NCI-H2227 treated with DMSO at 0.1 percent for 48 hours (cell line): ENCODE measurements at regions not wholly inside any gene's neighbourhood (a gene's known extent, or its start where the extent isn't known, plus 50 kb on each side); places are given as distances from the start of the nearest gene placed in this dataset.
"Not testable (repeated sequence)": the region's sequence is repeated elsewhere in the genome, so short reads cannot be mapped to it uniquely, and the experiment has no call there.

Experiments used
- DNase-seq: peaks from one replicate; lab custom pipeline; 2025; lab: John Stamatoyannopoulos, UW

DNA sequence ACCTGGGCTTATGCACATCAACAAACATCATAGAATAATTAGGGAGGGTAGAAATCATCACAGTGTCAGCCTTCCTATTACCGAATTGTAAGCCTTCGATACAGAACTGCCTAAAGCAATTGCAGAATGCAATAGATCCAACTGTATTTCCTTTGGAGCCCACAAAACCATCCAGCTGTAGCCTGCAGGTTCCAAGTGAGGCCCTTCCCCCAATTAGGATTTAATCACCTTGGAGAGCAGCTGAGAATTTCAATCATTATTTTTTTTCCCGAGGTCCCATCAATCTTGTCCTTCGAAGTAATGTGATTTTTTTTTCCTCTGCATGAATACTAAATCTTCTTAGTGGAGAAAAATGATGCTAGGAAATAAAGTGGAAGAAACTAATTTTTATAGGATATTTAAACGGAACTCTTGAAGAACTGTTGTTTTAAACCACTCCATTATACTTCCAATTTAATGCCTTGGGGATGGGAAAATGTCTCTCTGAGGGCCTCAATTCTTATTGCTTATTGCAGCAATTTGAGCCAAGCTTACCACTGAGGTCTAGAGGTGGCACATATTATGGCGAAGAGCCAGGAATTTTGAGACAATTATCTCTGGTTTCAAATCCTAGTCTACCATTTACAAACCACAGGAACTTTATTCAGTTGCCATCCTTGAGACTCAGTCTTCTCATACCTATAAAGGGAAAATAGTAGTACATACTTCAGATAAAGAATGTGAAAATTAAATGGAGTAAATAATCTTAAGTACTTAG, 953.4 kb upstream of the IGFBP7 start:
- DNase-seq, result no peak

DNA sequence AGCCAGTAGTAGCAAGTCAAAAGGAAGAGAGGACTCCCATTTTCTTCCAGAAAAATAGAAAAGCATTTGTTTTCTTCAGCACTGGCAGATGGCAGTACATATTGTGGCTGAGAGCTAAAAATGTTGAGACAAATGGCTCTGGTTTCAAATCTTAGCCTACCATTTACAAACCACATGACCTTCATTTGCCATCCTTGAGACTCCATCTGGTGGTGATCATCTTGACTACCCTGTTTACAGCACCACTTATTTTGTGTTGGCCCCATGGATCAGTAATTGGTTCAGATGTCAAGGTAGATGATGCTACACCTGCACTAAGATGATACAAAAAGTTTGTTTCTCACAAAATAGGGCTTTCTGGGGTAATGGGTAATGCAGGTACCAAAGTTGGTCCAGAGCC, 951.8 kb upstream of the IGFBP7 start:
- DNase-seq, result no peak

DNA sequence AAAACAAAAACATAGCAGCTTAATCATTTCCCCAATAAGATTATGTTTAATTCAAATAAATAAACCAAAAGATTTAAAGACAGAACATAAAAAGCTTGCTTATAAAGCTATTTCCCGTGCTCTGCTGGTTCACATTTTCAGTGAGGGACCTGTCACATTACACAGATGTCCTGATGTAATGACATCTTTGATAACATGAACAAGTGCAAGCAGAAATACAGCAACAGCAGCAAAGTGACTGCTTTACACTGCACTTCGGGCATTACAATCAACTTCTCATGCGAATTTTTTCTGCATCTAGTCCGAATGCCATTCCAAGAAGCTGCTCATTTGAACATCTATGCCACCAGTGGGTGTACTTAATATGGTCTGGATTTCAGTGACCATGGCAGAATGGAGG, 940.3 kb upstream of the IGFBP7 start:
- no peak for DNase-seq

DNA sequence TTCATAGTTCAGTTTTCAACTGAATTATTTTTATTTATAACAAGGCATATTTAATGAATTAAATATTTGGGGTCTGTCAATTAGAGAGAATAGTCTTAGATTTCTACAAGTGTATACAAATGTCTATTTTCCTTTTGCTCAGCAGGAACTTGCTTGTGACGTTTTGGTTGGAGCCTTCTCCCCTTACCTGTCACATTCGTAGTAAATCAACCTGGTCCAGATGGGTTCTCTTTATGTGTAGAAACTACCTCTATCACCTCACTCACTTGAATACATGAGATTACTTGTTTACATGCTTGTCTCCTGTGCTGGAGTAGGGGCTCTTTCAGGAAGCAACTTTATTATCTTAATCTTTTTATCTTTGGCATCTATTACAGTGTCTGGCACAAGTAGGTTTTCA, 938.3 kb upstream of the IGFBP7 start:
- DNase-seq, result no peak

DNA sequence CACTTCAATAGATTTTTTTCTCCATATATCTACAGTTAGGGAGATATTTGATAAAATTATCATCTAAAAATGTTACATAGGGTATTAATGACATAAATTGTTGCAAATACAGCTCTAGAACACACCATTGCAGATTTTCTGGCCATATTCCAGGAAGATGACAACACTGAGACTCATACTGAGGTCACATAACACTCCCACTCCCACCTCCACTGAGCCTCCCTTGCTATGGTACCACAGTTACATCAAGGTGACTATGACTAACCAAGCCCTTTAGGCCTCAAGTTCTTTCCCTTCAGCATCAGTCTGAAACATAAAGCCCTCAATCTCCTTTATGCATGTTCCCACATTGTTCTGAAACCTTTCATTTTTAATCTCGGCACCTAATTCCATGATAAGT, 932.0 kb upstream of the IGFBP7 start:
- DNase-seq, result no peak

DNA sequence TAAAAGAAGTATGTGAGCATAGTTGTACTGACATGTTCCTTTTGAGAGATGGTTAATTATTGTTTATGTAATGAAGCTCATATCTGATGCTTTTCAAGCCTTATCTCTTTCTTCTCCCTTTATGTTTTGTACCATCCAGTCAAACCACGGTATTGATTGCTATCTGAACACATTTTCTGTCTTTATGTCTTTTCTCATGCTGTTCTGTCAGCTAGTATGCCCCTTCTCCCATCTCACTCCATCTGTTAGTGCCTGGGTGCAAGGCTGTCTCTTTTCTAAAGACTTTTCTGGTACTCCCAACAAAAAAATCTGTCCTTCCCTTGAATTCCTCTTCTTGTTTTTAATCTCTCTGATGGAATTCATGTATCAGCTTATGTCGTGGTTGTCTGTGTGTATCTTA, 883.8 kb upstream of the IGFBP7 start:
- no peak for DNase-seq

DNA sequence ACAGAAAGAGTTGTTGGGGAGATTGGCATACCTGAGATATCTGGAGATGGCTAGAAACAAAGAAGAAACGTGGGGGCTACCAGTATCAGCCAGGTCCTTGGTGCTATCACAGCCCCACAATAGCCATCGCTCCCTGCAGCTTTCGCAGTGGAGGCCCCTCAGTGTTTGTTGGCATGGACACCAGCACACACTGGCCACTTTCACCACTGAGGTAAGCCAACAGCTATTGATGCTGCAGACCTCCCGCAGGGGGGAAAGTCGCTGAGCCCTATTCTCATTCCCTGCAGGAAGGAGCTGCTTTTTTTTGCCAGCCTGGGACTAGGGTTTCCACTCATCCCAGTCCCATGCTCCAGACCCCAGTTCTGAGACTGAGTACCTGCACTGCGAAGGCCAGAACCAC, 879.2 kb upstream of the IGFBP7 start:
- DNase-seq, result no peak

DNA sequence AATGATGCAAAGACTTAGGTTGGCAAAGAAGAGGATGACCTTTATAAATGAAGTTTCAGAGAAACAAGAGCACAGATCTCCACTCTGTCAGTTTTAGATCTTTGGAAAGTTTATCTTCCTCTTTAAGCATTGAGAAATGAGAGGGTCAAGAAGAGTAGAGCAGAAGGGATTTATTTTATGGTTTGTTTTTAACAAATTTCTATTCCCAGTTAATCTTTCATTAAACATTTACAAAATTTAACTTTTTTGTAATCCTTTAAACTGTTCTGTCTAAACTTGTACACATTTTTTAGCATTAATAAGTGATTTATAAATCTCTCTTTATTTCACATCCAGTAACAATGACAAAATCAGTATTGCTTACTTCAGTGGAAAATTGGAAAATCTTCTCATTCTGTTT, 875.0 kb upstream of the IGFBP7 start:
- DNase-seq, result no peak

DNA sequence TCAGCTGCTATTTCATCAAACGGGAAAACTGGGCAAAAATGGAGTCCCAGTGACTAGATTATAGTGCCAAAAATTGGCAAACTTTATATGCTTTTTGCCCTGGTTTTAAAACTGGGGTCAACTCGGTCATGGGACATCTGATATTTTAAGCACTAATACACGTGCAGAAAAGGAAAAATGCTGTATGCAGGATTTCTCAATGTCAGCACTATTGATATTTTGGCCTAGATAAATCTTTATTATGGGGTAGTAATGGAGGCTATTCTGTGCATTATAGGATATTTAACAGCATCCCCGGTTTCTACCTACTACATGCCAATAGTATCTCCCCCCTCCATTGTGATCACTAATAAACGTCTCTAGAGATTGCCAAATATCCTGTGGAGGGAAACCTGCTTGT, 870.9 kb upstream of the IGFBP7 start:
- DNase-seq, result no peak

DNA sequence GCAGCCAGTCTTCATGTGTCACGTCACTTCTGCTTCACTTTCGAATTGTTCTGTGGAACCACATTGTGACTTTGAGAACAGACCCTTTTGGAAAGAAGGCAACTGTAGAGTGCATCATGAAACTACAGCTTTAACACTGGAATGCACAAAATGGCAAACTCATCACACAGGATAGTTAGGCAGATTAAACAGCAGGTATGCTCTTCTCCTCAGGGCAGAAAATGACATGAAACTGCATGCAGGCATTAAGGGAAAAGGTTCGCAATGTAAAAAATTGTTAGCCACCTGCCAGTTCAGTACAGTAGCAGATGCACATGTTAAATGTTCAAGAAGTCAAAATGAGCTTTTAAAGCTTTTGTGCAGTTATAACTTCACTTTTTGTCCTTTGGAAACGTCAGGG, 864.6 kb upstream of the IGFBP7 start:
- DNase-seq, result no peak

DNA sequence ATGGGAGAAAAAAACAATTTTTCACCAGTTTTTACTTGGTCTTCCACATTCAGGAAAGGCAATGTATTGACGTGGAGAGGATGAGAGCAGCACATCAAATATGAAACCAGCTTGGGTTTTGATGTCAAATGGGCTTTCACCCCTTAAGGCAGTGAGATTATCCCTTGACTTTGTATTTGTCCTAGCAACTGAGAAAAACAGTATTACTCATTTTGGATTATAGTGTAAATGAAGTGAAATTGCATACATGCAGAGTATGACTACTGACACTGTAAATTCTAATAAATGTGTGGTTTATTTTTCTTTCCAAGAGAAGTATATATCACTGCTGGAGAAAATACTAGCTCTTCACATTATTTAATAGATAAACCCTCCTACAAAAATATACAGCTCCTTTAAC, 863.6 kb upstream of the IGFBP7 start:
- no peak for DNase-seq

DNA sequence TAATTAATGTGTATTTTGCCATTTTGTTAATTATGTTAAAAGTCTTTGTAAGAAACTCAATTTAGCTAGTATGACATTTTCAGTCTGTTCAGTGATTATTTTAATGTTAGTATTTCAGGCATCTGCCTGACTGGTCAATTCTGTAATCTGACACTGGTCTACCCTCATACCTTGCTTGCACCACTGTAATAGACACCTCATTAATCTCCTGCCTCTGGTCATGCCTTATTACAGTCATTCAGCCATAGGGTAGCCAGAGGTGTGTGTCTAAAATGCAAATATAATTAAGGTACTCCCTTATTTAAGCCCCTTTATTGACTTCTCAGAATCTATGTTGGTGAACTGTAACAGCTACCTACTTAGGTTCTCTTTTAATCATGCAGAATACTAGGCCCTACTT, 861.1 kb upstream of the IGFBP7 start:
- no peak for DNase-seq

DNA sequence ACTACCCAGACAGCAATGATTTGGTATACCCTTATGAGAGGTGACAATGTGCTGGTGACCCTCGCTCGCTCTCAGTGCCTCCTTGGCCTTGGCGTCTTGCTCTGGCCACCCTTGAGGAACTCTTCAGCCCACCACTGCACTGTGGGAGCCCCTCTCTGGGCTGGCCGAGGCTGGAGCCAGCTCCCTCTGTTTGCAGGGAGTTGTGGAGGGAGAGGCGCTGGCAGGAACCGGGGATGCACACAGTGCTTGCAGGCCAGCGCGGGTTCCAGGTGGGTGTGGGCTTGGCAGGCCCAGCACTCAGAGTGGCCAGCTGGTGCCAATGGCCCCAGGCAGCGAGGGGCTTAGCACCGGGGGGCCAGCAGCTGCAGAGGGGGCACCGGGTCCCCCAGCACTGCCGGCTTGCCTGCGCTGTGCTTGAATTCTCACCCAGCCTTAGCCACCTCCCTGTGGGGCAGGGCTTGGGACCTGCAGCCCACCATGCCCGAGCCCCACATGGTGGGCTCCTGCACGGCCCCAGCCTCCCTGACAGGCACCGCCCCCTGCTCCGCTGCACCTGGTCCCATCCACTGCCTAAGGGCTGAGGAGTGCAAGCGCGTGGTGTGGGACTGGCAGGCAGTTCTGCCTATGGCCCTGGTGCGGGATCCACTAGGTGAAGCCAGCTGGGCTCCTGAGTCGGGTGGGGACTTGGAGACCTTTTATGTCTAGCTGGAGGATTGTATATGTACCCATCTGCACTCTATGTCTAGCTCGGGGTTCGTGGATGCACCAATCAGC, 857.0 kb upstream of the IGFBP7 start:
- DNase-seq, result no peak

DNA sequence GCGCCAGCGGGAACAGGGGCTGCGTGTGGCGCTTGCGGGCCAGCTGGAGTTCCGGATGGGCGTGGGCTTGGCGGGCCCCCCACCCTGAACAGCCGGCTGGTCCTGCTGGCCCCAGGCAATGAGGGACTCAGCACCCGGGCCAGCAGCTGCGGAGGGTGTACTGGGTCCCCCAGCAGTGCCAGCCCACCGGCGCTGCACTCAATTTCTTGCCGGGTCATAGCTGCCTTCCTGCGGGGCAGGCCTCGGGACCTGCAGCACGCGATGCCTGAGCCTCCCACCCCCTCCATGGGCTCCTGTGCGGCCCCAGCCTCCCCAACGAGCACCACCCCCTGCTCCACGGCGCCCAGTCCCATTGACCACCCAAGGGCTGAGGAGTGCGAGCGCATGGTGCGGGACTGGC, 855.2 kb upstream of the IGFBP7 start:
- not testable (repeated sequence) for DNase-seq

DNA sequence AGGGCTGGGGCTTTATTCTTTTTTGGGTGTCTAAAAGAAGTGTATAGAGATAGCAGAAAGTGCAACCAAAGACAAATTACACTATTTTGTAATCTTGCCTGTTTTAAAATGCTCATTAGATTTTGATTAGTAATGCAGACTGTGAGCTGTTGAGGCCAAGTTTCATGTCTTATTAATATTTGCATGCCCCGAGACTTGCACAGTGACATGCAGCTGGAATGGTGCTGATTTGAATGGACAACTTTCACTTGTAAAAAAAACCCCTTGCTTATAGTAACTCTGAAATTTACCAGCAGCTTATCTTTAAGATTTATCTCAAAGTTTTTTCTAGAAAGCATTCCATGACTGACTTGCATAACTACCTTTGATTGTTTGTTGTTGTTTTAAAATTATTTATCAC, 835.1 kb upstream of the IGFBP7 start:
- no peak for DNase-seq

DNA sequence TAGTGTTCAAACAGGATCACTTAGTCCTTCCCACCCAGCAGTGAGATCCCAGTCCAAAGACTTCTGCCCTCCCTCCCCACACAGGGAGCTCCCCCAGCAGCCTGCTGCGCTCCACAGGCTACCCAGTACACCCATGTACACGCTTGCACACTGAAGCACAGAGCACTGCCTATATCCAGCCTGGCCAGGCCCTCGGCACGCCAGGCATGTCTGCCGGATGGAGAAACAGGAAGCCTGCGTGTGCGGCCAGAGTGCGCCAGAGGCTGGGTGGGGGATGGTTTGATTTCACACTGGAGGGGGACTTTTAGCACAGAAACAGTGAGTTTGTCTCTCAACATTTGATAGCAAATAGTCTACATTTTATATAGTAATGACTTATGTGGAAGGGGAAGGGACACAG, 833.5 kb upstream of the IGFBP7 start:
- DNase-seq, result no peak

DNA sequence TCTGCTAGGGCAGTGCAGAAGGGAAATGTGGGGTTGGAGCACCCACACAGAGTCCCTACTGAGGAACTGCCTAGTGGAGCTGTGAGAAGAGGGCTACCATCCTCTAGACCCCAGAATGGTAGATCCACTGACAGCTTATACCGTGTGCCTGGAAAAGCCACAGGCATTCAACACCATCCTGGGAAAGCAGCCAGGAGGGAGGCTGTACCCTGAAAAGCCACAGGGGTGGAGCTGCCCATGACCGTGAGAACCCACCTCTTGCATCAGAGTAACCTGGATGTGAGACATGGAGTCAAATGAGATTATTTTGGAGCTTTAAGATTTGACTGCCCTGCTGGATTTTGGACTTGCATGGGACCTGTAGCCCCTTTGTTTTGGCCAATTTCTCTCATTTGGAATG, 827.1 kb upstream of the IGFBP7 start:
- DNase-seq, result not testable (repeated sequence)

DNA sequence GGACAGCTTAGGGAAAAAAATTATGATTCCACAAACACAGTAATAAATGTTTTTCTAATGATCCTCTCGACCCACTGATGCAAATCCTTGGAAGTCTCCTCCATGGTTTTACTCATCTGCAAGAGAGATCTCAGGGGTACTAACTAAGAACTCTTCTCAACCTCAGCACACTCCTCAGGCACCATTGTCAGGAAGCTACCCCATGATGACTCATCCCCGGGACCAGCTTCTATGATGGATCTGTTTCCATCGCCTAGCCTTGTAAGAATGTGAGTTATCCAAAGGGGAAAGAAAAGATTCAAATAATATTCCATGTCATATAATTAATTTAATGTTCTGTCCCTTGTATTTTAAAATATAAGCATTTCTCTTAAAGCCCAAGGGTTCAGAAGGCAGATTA, 816.1 kb upstream of the IGFBP7 start:
- DNase-seq, result no peak

DNA sequence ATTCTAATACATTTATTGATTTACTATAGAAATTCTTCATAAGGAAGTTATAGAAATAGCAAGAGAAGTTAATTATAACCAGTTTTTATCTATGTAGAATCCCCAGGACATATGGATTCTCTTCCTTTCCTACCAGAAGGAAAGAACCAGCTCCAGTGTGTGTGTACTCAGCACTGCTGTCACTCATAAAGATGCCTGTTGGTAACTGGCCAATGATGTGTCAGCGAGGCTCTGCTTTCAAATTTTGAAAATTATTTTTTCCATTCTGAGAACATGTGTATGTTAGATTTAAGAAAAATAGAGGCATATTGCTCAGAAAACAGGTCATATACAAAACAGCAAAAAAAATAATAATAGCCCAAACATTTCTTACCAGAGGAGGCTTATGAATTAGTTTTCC, 814.8 kb upstream of the IGFBP7 start:
- no peak for DNase-seq

DNA sequence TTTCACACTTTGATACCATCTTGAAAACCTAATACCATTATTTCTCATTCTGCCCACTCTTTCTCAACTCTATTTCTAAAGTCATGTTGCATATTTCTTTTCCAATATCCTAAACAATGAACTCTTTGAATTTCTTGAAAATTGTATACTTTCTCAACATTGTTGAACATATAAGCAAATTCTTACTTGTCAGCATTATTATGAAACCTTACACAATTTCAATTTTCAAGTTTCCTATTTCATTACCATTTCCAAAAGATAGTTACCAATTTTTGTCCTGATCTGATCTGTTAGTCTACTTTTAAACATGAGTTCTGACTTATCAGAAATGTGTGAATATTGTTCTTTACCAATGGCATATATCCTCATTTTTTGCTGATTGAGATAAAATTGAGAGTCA, 806.3 kb upstream of the IGFBP7 start:
- DNase-seq, result no peak

DNA sequence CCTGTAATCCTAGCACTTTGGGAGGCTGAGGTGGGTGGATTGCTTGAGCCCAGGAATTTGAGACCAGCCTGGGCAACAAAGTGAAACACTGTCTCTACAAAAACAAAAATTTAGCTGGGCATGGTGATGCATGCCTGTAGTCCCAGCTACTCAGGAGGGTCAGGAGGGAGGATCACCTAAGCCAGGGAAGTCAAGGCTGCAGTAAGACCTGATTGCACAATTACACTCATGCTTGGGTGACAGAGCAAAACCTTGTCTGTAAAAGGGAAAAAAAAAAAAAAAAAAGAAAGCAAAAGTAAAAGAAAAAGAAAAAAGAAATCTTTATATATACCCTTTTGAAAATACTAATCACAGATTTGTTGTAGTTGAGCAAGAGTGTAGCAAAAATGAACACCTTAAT, 801.0 kb upstream of the IGFBP7 start:
- no peak for DNase-seq

DNA sequence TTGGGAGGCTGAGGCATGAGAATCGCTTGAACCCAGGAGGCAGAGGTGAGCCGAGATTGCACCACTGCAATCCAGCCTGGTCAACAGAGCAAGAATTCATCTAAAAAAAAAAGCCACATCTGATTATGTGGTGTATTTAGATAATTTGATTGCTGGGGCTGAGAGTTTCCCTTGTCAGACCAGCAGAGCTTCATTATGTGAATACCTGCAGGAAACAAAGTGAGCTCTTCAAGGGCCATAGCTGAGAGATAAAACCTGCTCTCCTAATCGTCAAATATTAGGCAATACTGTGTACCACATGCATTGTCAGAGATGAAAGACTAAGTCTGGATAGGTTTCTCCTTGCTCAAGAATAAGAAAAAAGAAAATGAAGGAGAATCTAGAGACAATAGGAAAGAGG, 800.0 kb upstream of the IGFBP7 start:
- no peak for DNase-seq

DNA sequence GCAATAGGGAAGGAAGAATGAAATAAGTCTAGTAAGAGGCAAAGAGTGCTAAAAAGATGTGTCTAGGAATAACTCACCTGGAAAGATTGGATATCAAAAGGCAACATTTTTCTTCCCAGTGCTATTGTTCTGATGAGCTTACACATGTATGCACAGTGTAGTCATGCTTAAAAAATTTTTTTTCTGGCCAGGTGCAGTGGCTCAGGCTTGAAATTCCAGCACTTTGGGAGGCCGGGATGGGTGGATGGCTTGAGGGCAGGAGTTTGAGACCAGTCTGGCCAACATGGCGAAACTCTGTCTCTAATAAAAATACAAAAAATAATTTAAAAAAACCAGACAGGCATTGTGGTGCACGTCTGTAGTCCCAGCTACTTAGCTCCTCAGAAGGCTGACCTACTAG, 795.8 kb upstream of the IGFBP7 start:
- DNase-seq, result no peak

DNA sequence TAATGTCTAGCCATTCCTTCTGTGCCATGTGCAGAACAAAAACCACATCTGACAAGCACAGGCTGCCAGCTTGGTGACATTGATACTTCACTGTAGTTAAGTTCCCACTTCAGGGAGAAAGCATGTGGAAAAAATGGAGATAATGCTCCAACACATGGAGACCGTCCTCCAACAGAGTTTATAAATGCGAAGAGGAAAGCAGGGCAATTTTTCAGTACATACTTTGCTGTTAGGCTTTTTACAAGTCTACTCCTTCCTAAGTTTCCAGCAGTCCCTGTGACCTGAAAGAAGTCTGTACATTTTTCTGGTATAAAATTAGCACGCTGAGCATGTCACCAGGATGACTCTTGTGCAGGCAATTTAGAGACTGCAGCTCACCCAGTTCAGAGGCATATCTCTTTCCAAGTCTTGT, 766.9 kb upstream of the IGFBP7 start:
- DNase-seq, result no peak
